Common myeloid progenitor, CD34-positive (primary cell): ENCODE measurements at regions not wholly inside any gene's neighbourhood (a gene's known extent, or its start where the extent isn't known, plus 50 kb on each side); places are given as distances from the start of the nearest gene placed in this dataset.

Experiments used
- CTCF ChIA-PET: fragments of 350-600 bp; sonication (Branson Sonifier 250); formaldehyde crosslinking; loops from one replicate; lab custom pipeline; 2021; ENCODE audit warnings: antibody characterized with exemption; lab: Charles Lee
- POLR2A ChIA-PET: fragments of 350-600 bp; sonication (Branson Sonifier 250); formaldehyde crosslinking; loops from one replicate; lab custom pipeline; 2021; ENCODE audit warnings: antibody characterized with exemption; lab: Charles Lee
- DNase-seq, 3 donors: peaks; one replicate each; pipeline versions ENCODE4 v3.0.0 to v3.0.0-alpha.2; 2013
- H3K27ac ChIP-seq, 2 experiments: 1 replicate in 1 of 2; 2 replicates in 1 of 2; pipeline ENCODE4 v1.7.0; 2013; ENCODE audit warnings: inconsistent platforms in 2 of 2, low read length in 2 of 2, mild to moderate bottlenecking in 2 of 2, low read depth in 1 of 2, moderate library complexity in 1 of 2; ENCODE audit not compliant: severe bottlenecking in 2 of 2, insufficient read depth in 1 of 2, poor library complexity in 1 of 2
- H3K27me3 ChIP-seq, 5 experiments: replicated peaks in 2 of 5; 1 replicate in 3 of 5; 2 replicates in 2 of 5; pipeline versions ENCODE4 v1.6.1 to v1.7.0; 2013; ENCODE audit warnings: low read length in 4 of 5, mild to moderate bottlenecking in 2 of 5, moderate library complexity in 2 of 5, inconsistent platforms in 1 of 5; ENCODE audit not compliant: insufficient read depth in 5 of 5, control insufficient read depth in 4 of 5
- H3K36me3 ChIP-seq, 4 experiments: 1 replicate in 2 of 4; 2 replicates in 2 of 4; pipeline versions ENCODE4 v1.6.1 to v1.7.0; 2013; ENCODE audit warnings: low read length in 3 of 4, control low read depth in 1 of 4, mild to moderate bottlenecking in 1 of 4; ENCODE audit not compliant: control insufficient read depth in 4 of 4, insufficient read depth in 4 of 4
- H3K4me1 ChIP-seq, 4 experiments: 1 replicate in 3 of 4; 2 replicates in 1 of 4; pipeline versions ENCODE4 v1.6.1 to v1.7.1; 2013; ENCODE audit warnings: low read length in 3 of 4, mild to moderate bottlenecking in 3 of 4, control low read depth in 1 of 4, inconsistent platforms in 1 of 4, moderate library complexity in 1 of 4; ENCODE audit not compliant: control insufficient read depth in 4 of 4, insufficient read depth in 4 of 4; ENCODE audit errors: control extremely low read depth in 1 of 4
- H3K4me3 ChIP-seq, 7 experiments: 1 replicate in 4 of 7; 2 replicates in 3 of 7; pipeline versions ENCODE4 v1.5.1 to v1.7.0; 2013; ENCODE audit warnings: mild to moderate bottlenecking in 7 of 7, low read length in 6 of 7, moderate library complexity in 6 of 7, inconsistent platforms in 2 of 7, low read depth in 2 of 7, control low read depth in 1 of 7; ENCODE audit not compliant: insufficient read depth in 4 of 7, control insufficient read depth in 1 of 7; ENCODE audit errors: extremely low read depth in 1 of 7
- H3K9me3 ChIP-seq, 5 experiments: 1 replicate in 4 of 5; 2 replicates in 1 of 5; pipeline versions ENCODE4 v1.6.1 to v1.7.1; 2013; ENCODE audit warnings: low read length in 4 of 5, mild to moderate bottlenecking in 2 of 5, inconsistent platforms in 1 of 5, low read depth in 1 of 5, moderate library complexity in 1 of 5; ENCODE audit not compliant: control insufficient read depth in 4 of 5, insufficient read depth in 2 of 5; ENCODE audit errors: control extremely low read depth in 1 of 5
- WGBS: methylation state at CpG from one replicate; pipeline ENCODE4 v1.1.5; 2013; ENCODE audit not compliant: insufficient coverage; 5-methylcytosine and 5-hydroxymethylcytosine counted together

- DNase-seq: no peak
- Histone ChIP-seq H3K9me3 (no peaks in the 10 kb centered on the region), H3K4me3 (no peak overlapping the region), H3K4me1 (peaks cover 0 to 11% (median 7%) of the 10 kb centered on the region in 4 experiments), H3K27me3 (no peaks in the 10 kb centered on the region), H3K27ac (no peak overlapping the region), H3K36me3 (no peaks in the 10 kb centered on the region)
- 100% methylated on average over 3 of the region's 3 CpGs for WGBS
- ChIA-PET CTCF (no interaction called here), POLR2A (no interaction called here)
Observed at GRCh38 chr12:75707983-75708382, 196.6 kb upstream of the KRR1 start.

GRCh38 chr12:75706786-75707605, 195.6 kb upstream of the KRR1 start:
- DNase-seq: peak; percentile 18 to 61 (median 47)
- CTCF ChIA-PET: no interaction called here

GRCh38 chr12:75705749-75706711, 194.6 kb upstream of the KRR1 start:
- WGBS: 55% methylated on average over 5 of the region's 8 CpGs
- DNase-seq: peak in 2 of 3 donors; percentile 24 to 29
- no peaks in the 10 kb centered on the region for H3K27me3 ChIP-seq
- no peaks in the 10 kb centered on the region for H3K36me3 ChIP-seq
- POLR2A ChIA-PET: no interaction called here
- H3K4me3 ChIP-seq: no peak overlapping the region
- peak overlapping the region in 1 of 2 experiments; percentile 41 for H3K27ac ChIP-seq
- no peaks in the 10 kb centered on the region for H3K9me3 ChIP-seq
- H3K4me1 ChIP-seq: peaks cover 0 to 11% (median 7%) of the 10 kb centered on the region in 4 experiments
- CTCF ChIA-PET: no interaction called here

More at GRCh38 chr12:75706786-75707605, 195.6 kb upstream of the KRR1 start:
- H3K9me3 ChIP-seq: no peaks in the 10 kb centered on the region
- no peaks in the 10 kb centered on the region for H3K27me3 ChIP-seq
- peak overlapping the region in 1 of 2 experiments; percentile 41 for H3K27ac ChIP-seq
- no peak overlapping the region for H3K4me3 ChIP-seq
- peaks cover 0 to 11% (median 7%) of the 10 kb centered on the region in 4 experiments for H3K4me1 ChIP-seq
- POLR2A ChIA-PET: no interaction called here
- no peaks in the 10 kb centered on the region for H3K36me3 ChIP-seq
- no CpG with 5 or more reads among the region's 8 CpGs for WGBS

- Histone ChIP-seq H3K4me3 (no peak overlapping the region), H3K4me1 (peaks cover 0 to 11% (median 7%) of the 10 kb centered on the region in 4 experiments), H3K9me3 (no peaks in the 10 kb centered on the region), H3K36me3 (no peaks in the 10 kb centered on the region), H3K27me3 (no peaks in the 10 kb centered on the region), H3K27ac (no peak overlapping the region)
- ChIA-PET POLR2A (no interaction called here), CTCF (no interaction called here)
- WGBS: 96% methylated on average over 4 of the region's 6 CpGs
- DNase-seq: no peak
Observed at GRCh38 chr12:75704664-75705063, 193.3 kb upstream of the KRR1 start.

GRCh38 chr12:75704208-75704607, 192.8 kb upstream of the KRR1 start:
- Histone ChIP-seq H3K36me3 (no peaks in the 10 kb centered on the region), H3K27me3 (no peaks in the 10 kb centered on the region), H3K4me1 (peaks cover 0 to 11% (median 7%) of the 10 kb centered on the region in 4 experiments), H3K27ac (no peak overlapping the region), H3K9me3 (no peaks in the 10 kb centered on the region), H3K4me3 (no peak overlapping the region)
- CTCF ChIA-PET: no interaction called here
- POLR2A ChIA-PET: no interaction called here
- 100% methylated on average over 1 of the region's 3 CpGs for WGBS
- DNase-seq: no peak

GRCh38 chr12:75703131-75703530, 191.7 kb upstream of the KRR1 start:
- POLR2A ChIA-PET: no interaction called here
- Histone ChIP-seq H3K36me3 (no peaks in the 10 kb centered on the region), H3K4me1 (peaks cover 0 to 11% (median 7%) of the 10 kb centered on the region in 4 experiments), H3K27ac (no peak overlapping the region), H3K9me3 (no peaks in the 10 kb centered on the region), H3K27me3 (no peaks in the 10 kb centered on the region), H3K4me3 (no peak overlapping the region)
- CTCF ChIA-PET: no interaction called here
- DNase-seq: no peak
